ENCODE measurements at regions not wholly inside any gene's neighbourhood (a gene's known extent, or its start where the extent isn't known, plus 50 kb on each side); places are given as distances from the start of the nearest gene placed in this dataset.

DNA sequence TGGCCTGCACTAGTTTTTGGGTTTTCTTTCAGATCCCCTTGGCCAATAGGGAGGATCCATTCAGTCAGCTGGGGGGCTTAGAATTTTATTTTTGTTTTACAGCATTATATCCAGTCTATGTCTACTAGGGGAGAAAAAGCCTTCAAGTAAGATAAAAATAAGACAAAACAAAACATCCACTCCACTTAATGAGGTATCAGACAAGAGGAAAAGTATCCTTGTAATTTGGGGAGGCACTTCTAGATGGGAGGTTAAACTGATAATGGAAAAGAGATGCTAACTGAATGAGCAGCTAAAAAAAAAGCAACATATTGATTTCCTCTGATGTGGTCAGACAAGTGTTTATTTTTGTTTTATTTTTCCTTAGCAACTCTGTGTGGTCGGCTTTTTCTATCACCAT is 278.0 kb upstream of the ANO3 start:
- WGBS, 2 donors: 61 to 69% methylated on average over 1 of the region's 1 CpG
- ATAC-seq (ENCODE audit: insufficient read depth, low FRiP score): no peak
- no peak overlapping the region for H3K9ac ChIP-seq (ENCODE audit: insufficient read depth in 1 of 2, low read length in 2 of 2)
- H3K4me1 ChIP-seq (ENCODE audit: control insufficient read depth in 5 of 5, insufficient read depth in 5 of 5, low read length in 5 of 5): peaks cover 0 to 9% (median 0%) of the 10 kb centered on the region in 5 donors
- H3K27ac ChIP-seq (ENCODE audit: low read depth in 1 of 2, low read length in 1 of 2): no peak overlapping the region
- H3K27me3 ChIP-seq (ENCODE audit: control insufficient read depth in 3 of 3, insufficient read depth in 3 of 3, low read length in 2 of 3): no peaks in the 10 kb centered on the region
- peak; percentile 24 to 83 (median 73) for DNase-seq
- no peak overlapping the region for H3K4me3 ChIP-seq
- TF ChIP-seq, protein P1, sequence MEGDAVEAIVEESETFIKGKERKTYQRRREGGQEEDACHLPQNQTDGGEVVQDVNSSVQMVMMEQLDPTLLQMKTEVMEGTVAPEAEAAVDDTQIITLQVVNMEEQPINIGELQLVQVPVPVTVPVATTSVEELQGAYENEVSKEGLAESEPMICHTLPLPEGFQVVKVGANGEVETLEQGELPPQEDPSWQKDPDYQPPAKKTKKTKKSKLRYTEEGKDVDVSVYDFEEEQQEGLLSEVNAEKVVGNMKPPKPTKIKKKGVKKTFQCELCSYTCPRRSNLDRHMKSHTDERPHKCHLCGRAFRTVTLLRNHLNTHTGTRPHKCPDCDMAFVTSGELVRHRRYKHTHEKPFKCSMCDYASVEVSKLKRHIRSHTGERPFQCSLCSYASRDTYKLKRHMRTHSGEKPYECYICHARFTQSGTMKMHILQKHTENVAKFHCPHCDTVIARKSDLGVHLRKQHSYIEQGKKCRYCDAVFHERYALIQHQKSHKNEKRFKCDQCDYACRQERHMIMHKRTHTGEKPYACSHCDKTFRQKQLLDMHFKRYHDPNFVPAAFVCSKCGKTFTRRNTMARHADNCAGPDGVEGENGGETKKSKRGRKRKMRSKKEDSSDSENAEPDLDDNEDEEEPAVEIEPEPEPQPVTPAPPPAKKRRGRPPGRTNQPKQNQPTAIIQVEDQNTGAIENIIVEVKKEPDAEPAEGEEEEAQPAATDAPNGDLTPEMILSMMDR (IDR thresholded peaks at IDR 0.05; ENCODE audit: control extremely low read depth, extremely low read depth): no peak
- no peaks in the 10 kb centered on the region for H3K36me3 ChIP-seq (ENCODE audit: control insufficient read depth in 4 of 4, insufficient read depth in 4 of 4, low read length in 4 of 4)
- no peaks in the 10 kb centered on the region for H3K9me3 ChIP-seq (ENCODE audit: control insufficient read depth in 4 of 4, insufficient read depth in 3 of 4, low read length in 3 of 4)

DNA sequence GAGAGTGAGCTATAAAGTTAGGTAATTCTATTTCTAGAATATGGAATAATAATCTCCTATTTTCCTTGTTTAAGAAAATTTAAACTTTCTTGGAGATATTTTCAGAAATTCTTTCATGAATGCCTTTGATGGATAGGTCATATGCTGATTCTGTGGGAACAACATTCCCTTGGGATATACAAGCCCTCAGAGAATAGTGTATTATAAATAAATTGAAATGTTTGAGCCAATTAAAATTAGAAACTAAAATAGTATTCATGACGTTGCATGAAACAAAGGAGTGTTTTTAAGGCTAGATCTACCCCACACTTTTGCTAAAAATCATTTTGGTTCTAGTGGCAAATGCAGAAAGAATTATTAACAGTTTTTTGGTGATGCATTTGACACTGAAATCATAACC is 269.3 kb upstream of the ANO3 start:
- WGBS, 2 donors: 38 to 78% methylated on average over 1 of the region's 1 CpG
- H3K4me1 ChIP-seq (ENCODE audit: control insufficient read depth in 5 of 5, insufficient read depth in 5 of 5, low read length in 5 of 5): peaks cover 0 to 12% (median 0%) of the 10 kb centered on the region in 5 donors

DNA sequence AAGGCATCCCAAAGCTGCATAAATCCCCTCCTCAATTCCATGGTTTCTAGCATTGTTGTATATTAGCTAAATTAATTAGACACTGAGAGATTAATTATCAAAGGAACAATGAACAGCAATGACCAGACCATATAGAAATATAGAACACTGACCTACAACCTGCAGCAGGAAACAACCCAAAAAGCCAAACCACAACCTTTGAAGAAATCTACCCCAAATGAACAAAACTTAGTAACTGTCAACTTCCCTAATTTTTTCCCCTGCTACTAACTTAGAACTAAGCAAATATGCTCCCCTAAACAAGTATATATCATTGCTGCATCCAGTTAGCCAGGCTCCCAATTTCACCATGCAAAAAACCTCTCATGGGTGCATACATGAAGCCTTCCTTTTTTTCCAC is 268.0 kb upstream of the ANO3 start:
- no peak overlapping the region for H3K27ac ChIP-seq (ENCODE audit: low read depth in 1 of 2, low read length in 1 of 2)
- peaks cover 0 to 12% (median 0%) of the 10 kb centered on the region in 5 donors for H3K4me1 ChIP-seq (ENCODE audit: control insufficient read depth in 5 of 5, insufficient read depth in 5 of 5, low read length in 5 of 5)
- ATAC-seq (ENCODE audit: insufficient read depth, low FRiP score) (no peak), DNase-seq (no peak)
- TF ChIP-seq, protein P1 (IDR thresholded peaks at IDR 0.05; ENCODE audit: control extremely low read depth, extremely low read depth): no peak
- no peaks in the 10 kb centered on the region for H3K27me3 ChIP-seq (ENCODE audit: control insufficient read depth in 3 of 3, insufficient read depth in 3 of 3, low read length in 2 of 3)
- H3K9ac ChIP-seq (ENCODE audit: insufficient read depth in 1 of 2, low read length in 2 of 2): no peak overlapping the region
- no peaks in the 10 kb centered on the region for H3K36me3 ChIP-seq (ENCODE audit: control insufficient read depth in 4 of 4, insufficient read depth in 4 of 4, low read length in 4 of 4)
- H3K4me3 ChIP-seq: no peak overlapping the region
- no peaks in the 10 kb centered on the region for H3K9me3 ChIP-seq (ENCODE audit: control insufficient read depth in 4 of 4, insufficient read depth in 3 of 4, low read length in 3 of 4)

More for the DNA sequence above, 269.3 kb upstream of the ANO3 start:
- DNase-seq (no peak), ATAC-seq (ENCODE audit: insufficient read depth, low FRiP score) (no peak)
- Histone ChIP-seq H3K36me3 (ENCODE audit: control insufficient read depth in 4 of 4, insufficient read depth in 4 of 4, low read length in 4 of 4) (no peaks in the 10 kb centered on the region), H3K27ac (ENCODE audit: low read depth in 1 of 2, low read length in 1 of 2) (no peak overlapping the region), H3K9ac (ENCODE audit: insufficient read depth in 1 of 2, low read length in 2 of 2) (no peak overlapping the region), H3K9me3 (ENCODE audit: control insufficient read depth in 4 of 4, insufficient read depth in 3 of 4, low read length in 3 of 4) (no peaks in the 10 kb centered on the region), H3K27me3 (ENCODE audit: control insufficient read depth in 3 of 3, insufficient read depth in 3 of 3, low read length in 2 of 3) (no peaks in the 10 kb centered on the region), H3K4me3 (no peak overlapping the region)
- TF ChIP-seq, protein P1 (IDR thresholded peaks at IDR 0.05; ENCODE audit: control extremely low read depth, extremely low read depth): no peak

DNA sequence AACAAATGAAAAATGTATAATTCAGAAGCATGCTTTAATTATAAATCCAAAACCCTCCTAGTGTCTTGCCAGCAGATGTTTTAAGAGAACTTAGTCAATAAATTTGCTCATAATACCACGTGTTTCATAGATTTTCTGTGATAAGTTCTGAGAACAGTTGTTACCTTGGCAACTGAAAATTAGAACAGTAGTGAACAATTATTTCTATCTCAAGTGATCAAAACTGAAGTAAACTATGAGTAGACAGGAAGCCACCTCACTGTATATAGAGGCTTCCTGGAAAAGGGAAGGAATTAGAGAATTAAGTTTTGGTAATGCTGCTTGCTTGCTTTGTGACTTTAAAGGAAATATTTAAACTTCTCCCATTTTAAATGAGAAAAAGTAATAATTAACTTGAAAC is 266.0 kb upstream of the ANO3 start:
- TF ChIP-seq, protein P1 (IDR thresholded peaks at IDR 0.05; ENCODE audit: control extremely low read depth, extremely low read depth): no peak
- no peaks in the 10 kb centered on the region for H3K9me3 ChIP-seq (ENCODE audit: control insufficient read depth in 4 of 4, insufficient read depth in 3 of 4, low read length in 3 of 4)
- H3K27me3 ChIP-seq (ENCODE audit: control insufficient read depth in 3 of 3, insufficient read depth in 3 of 3, low read length in 2 of 3): no peaks in the 10 kb centered on the region
- DNase-seq (no peak), ATAC-seq (ENCODE audit: insufficient read depth, low FRiP score) (no peak)
- 40 to 43% methylated on average over 1 of the region's 1 CpG for WGBS, 2 donors
- H3K36me3 ChIP-seq (ENCODE audit: control insufficient read depth in 4 of 4, insufficient read depth in 4 of 4, low read length in 4 of 4): no peaks in the 10 kb centered on the region
- peaks cover 0 to 12% (median 0%) of the 10 kb centered on the region in 5 donors for H3K4me1 ChIP-seq (ENCODE audit: control insufficient read depth in 5 of 5, insufficient read depth in 5 of 5, low read length in 5 of 5)
- H3K9ac ChIP-seq (ENCODE audit: insufficient read depth in 1 of 2, low read length in 2 of 2): no peak overlapping the region
- H3K4me3 ChIP-seq: no peak overlapping the region
- H3K27ac ChIP-seq (ENCODE audit: low read depth in 1 of 2, low read length in 1 of 2): no peak overlapping the region
